HepG2 (cell line): ENCODE measurements at regions not wholly inside any gene's neighbourhood (a gene's known extent, or its start where the extent isn't known, plus 50 kb on each side); places are given as distances from the start of the nearest gene placed in this dataset.

Source experiments
- ATAC-seq: fragments of 200-7000 bp; cut with Tn5 transposase; 3 replicates; pipeline ENCODE4 v1.9.1; 2020; ENCODE audit warnings: mild to moderate bottlenecking, moderate library complexity
- BruUV-seq: library from RNA; stranded (reverse); fragments of 400-500 nt; replicated peaks from 2 replicates; lab custom pipeline; 2021; lab: Mats Ljungman, UMichigan
- CTCF ChIA-PET: fragments of 300-600 bp; formaldehyde crosslinking; extraction: SDS; loops from one replicate; lab custom pipeline; 2021; ENCODE audit warnings: low total read pairs, inconsistent platforms, low intra/inter-chr PET ratio; lab: Yijun Ruan, JAX
- POLR2A ChIA-PET: fragments of 350-600 bp; sonication (Branson Sonifier 250); formaldehyde crosslinking; loops from one replicate; lab custom pipeline; 2020; ENCODE audit warnings: antibody characterized with exemption, inconsistent platforms; lab: Yijun Ruan, JAX
- DNase-seq: peaks from one replicate; pipeline ENCODE4 v3.0.0-alpha.2; 2015; ENCODE audit warnings: low spot score
- FAIRE-seq: peaks from 3 replicates; lab custom pipeline; 2011; peaks lifted over from hg19 to GRCh38; lab: Jason Lieb, UNC
- H2AFZ ChIP-seq: one replicate; pipeline ENCODE4 v1.6.1; 2011; ENCODE audit warnings: low read length, inconsistent platforms
- H3K27ac ChIP-seq: fragments of 300-600 bp; 3 replicates; pipeline ENCODE4 v1.8.0; 2011; ENCODE audit warnings: mixed run types, mild to moderate bottlenecking, mixed read lengths, low read length, inconsistent platforms; ENCODE audit not compliant: insufficient read depth; ENCODE audit errors: extremely low read length
- H3K27me3 ChIP-seq, 2 experiments: fragments of 200-600 bp in 1 of 2; 2 replicates in 1 of 2; 3 replicates in 1 of 2; pipeline versions ENCODE4 v1.6.0 to v1.8.0; 2011; ENCODE audit warnings: low read length in 2 of 2, mild to moderate bottlenecking in 2 of 2, moderate library complexity in 2 of 2, inconsistent platforms in 1 of 2; ENCODE audit not compliant: insufficient read depth in 2 of 2, control insufficient read depth in 1 of 2
- H3K36me3 ChIP-seq, 2 experiments: fragments of 200-600 bp in 1 of 2; replicated peaks in 1 of 2; 2 replicates in 1 of 2; 3 replicates in 1 of 2; pipeline versions ENCODE4 v1.5.1 to v1.8.0; 2011; ENCODE audit warnings: low read length in 2 of 2, inconsistent platforms in 1 of 2; ENCODE audit not compliant: insufficient read depth in 2 of 2, control insufficient read depth in 1 of 2
- H3K4me1 ChIP-seq: 2 replicates; pipeline ENCODE4 v1.5.1; 2012; ENCODE audit warnings: low read length, inconsistent platforms; ENCODE audit not compliant: insufficient read depth
- H3K4me2 ChIP-seq: 2 replicates; pipeline ENCODE4 v1.6.0; 2011; ENCODE audit warnings: low read depth, low read length, inconsistent platforms
- H3K4me3 ChIP-seq, 3 experiments: fragments of 200-600 bp in 1 of 3; sonication (generic), shearing (Covaris generic) in 1 of 3; replicated peaks in 1 of 3; 2 replicates each; pipeline ENCODE4 v1.5.1; 2011 to 2016; ENCODE audit warnings: low read length in 3 of 3, inconsistent platforms in 2 of 3, low read depth in 2 of 3, mild to moderate bottlenecking in 2 of 3, control low read depth in 1 of 3, mixed read lengths in 1 of 3; ENCODE audit not compliant: insufficient read depth in 1 of 3
- H3K79me2 ChIP-seq: one replicate; pipeline ENCODE4 v1.6.1; 2011; ENCODE audit warnings: low read length, inconsistent platforms; ENCODE audit not compliant: insufficient read depth
- H3K9ac ChIP-seq: 2 replicates; pipeline ENCODE4 v1.6.0; 2011; ENCODE audit warnings: mild to moderate bottlenecking, low read depth, low read length, inconsistent platforms; ENCODE audit not compliant: insufficient read depth
- H3K9me3 ChIP-seq: 2 replicates; pipeline ENCODE4 v1.5.1; 2012; ENCODE audit warnings: mild to moderate bottlenecking, low read length
- H4K20me1 ChIP-seq: 2 replicates; pipeline ENCODE4 v1.6.0; 2011; ENCODE audit warnings: inconsistent platforms, mild to moderate bottlenecking, low read length, moderate library complexity; ENCODE audit not compliant: insufficient read depth
- CBFB ChIP-seq: sonication (generic); formaldehyde crosslinking; IDR thresholded peaks from 2 replicates; pipeline ENCODE4 v1.4.0; 2020; ENCODE audit warnings: missing genetic modification reagents
- CC2D1A ChIP-seq: sonication (generic); formaldehyde crosslinking; IDR thresholded peaks from 2 replicates; pipeline ENCODE4 v1.8.1; 2023; ENCODE audit warnings: mild to moderate bottlenecking, missing genetic modification reagents
- HMGXB4 ChIP-seq, 2 experiments: sonication (generic) in 1 of 2; formaldehyde crosslinking in 1 of 2; IDR thresholded peaks; 2 replicates each; pipeline versions ENCODE4 v1.4.0 to v1.6.1; 2018 to 2020; ENCODE audit warnings: missing genetic modification reagents in 2 of 2, borderline replicate concordance in 1 of 2, low read depth in 1 of 2, mild to moderate bottlenecking in 1 of 2, missing biosample characterization in 1 of 2
- HNRNPLL ChIP-seq: fragments of 200-400 bp; formaldehyde crosslinking; IDR thresholded peaks from 2 replicates; pipeline ENCODE4 v1.6.1; 2017; ENCODE audit warnings: mild to moderate bottlenecking, low read depth, low read length; ENCODE audit not compliant: poor library complexity, severe bottlenecking
- IKZF1 ChIP-seq: fragments of 450-650 bp; IDR thresholded peaks from 2 replicates; pipeline ENCODE4 v1.7.1; 2016
- NKX3-1 ChIP-seq: sonication (generic); formaldehyde crosslinking; IDR thresholded peaks from 2 replicates; pipeline ENCODE4 v1.5.0; 2020; ENCODE audit warnings: missing genetic modification reagents
- NRL ChIP-seq: sonication (generic); formaldehyde crosslinking; IDR thresholded peaks from 2 replicates; pipeline ENCODE4 v1.5.0; 2020; ENCODE audit warnings: missing genetic modification reagents, mild to moderate bottlenecking, moderate library complexity, borderline replicate concordance
- ONECUT2 ChIP-seq: sonication (generic); formaldehyde crosslinking; IDR thresholded peaks from 2 replicates; pipeline ENCODE4 v1.4.0; 2020; ENCODE audit warnings: missing genetic modification reagents
- POLR2AphosphoS2 ChIP-seq: IDR thresholded peaks from 2 replicates; pipeline ENCODE4 v1.6.1; 2011; ENCODE audit warnings: low read depth, low read length, improper control_type of control experiment
- RCOR2 ChIP-seq: IDR thresholded peaks from 2 replicates; pipeline ENCODE4 v1.6.1; 2016; ENCODE audit warnings: missing biosample characterization, missing genetic modification reagents
- SATB2 ChIP-seq: sonication (generic); formaldehyde crosslinking; IDR thresholded peaks from 2 replicates; pipeline ENCODE4 v1.5.0; 2020; ENCODE audit warnings: missing genetic modification reagents
- SOX5 ChIP-seq: IDR thresholded peaks from 2 replicates; pipeline ENCODE4 v1.6.1; 2016; ENCODE audit warnings: borderline replicate concordance
- THAP7 ChIP-seq: sonication (generic); formaldehyde crosslinking; IDR thresholded peaks from 2 replicates; pipeline ENCODE4 v1.8.1; 2023; ENCODE audit warnings: mild to moderate bottlenecking, missing genetic modification reagents
- TOE1 ChIP-seq: sonication (generic); formaldehyde crosslinking; IDR thresholded peaks from 2 replicates; pipeline ENCODE4 v1.4.0; 2020; ENCODE audit warnings: mild to moderate bottlenecking, missing genetic modification reagents
- TSC22D2 ChIP-seq: sonication (generic); formaldehyde crosslinking; IDR thresholded peaks from 2 replicates; pipeline ENCODE4 v1.5.1; 2020; ENCODE audit warnings: missing genetic modification reagents, mild to moderate bottlenecking, borderline replicate concordance
- ZBTB2 ChIP-seq: sonication (generic); formaldehyde crosslinking; IDR thresholded peaks from 2 replicates; pipeline ENCODE4 v1.8.0; 2022; ENCODE audit warnings: low read depth, missing genetic modification reagents
- ZFP36L1 ChIP-seq: sonication (generic); formaldehyde crosslinking; IDR thresholded peaks from 2 replicates; pipeline ENCODE4 v1.8.0; 2022; ENCODE audit warnings: mild to moderate bottlenecking, missing genetic modification reagents, moderate library complexity
- ZNF17 ChIP-seq: sonication (generic); formaldehyde crosslinking; IDR thresholded peaks from 2 replicates; pipeline ENCODE4 v1.5.0; 2020; ENCODE audit warnings: mild to moderate bottlenecking, missing genetic modification reagents
- ZNF569 ChIP-seq: sonication (generic); formaldehyde crosslinking; IDR thresholded peaks from 2 replicates; pipeline ENCODE4 v1.5.0; 2020; ENCODE audit warnings: mild to moderate bottlenecking, missing genetic modification reagents, moderate library complexity, borderline replicate concordance
- ZNF672 ChIP-seq: sonication (generic); formaldehyde crosslinking; IDR thresholded peaks from 2 replicates; pipeline ENCODE4 v1.8.1; 2022; ENCODE audit warnings: missing genetic modification reagents
- ZNF782 ChIP-seq: sonication (generic); formaldehyde crosslinking; IDR thresholded peaks from 2 replicates; pipeline ENCODE4 v1.4.0; 2020; ENCODE audit warnings: missing genetic modification reagents, mild to moderate bottlenecking, borderline replicate concordance
- ZNF850 ChIP-seq: sonication (generic); formaldehyde crosslinking; conservative IDR thresholded peaks from 2 replicates; pipeline ENCODE4 v1.9.0; 2021; ENCODE audit warnings: mild to moderate bottlenecking, missing genetic modification reagents
- ZNF891 ChIP-seq: sonication (generic); formaldehyde crosslinking; IDR thresholded peaks from 2 replicates; pipeline ENCODE4 v1.5.0; 2020; ENCODE audit warnings: mild to moderate bottlenecking, missing genetic modification reagents
- WGBS: methylation state at CpG from one replicate; pipeline ENCODE4 v1.1.6; 2017; ENCODE audit warnings: low lambda C conversion rate; 5-methylcytosine and 5-hydroxymethylcytosine counted together
- in situ Hi-C: cut with HindIII; loops from 2 replicates; pipeline ENCODE4 v1.10.0; 2017; ENCODE audit warnings: low pct_unique_long_range_greater_than_20kb; ENCODE audit not compliant: extremely low pct_ligation_motif_present
- intact Hi-C: fragments of 100-400 bp; cut with micrococcal nuclease; formaldehyde crosslinking; loops from one replicate; pipeline ENCODE4 v1.10.0; 2022; ENCODE audit not compliant: unreplicated experiment

- TF ChIP-seq HNRNPLL (no peak), ZFP36L1 (CRISPR knock-in tag) (no peak), ONECUT2 (CRISPR knock-in tag) (no peak), ZNF850 (CRISPR knock-in tag) (no peak), HMGXB4 (CRISPR knock-in tag; IDR thresholded peaks at IDR 0.05; ENCODE audit: borderline replicate concordance in 1 of 2, low read depth in 1 of 2) (no peak), SATB2 (CRISPR knock-in tag) (no peak), ZNF672 (CRISPR knock-in tag) (no peak), POLR2AphosphoS2 (no peak), CC2D1A (CRISPR knock-in tag) (no peak)
Measured at GRCh38 chr3:44078863-44079262, 162.8 kb upstream of the TOPAZ1 start (continued).

GRCh38 chr3:44079916-44080315, 161.8 kb upstream of the TOPAZ1 start:
- FAIRE-seq (no peak), DNase-seq (no peak), ATAC-seq (no peak)
- TF ChIP-seq ZNF569 (no peak), SOX5 (CRISPR knock-in tag) (no peak), ZNF891 (no peak), NRL (CRISPR knock-in tag) (no peak), ZNF782 (CRISPR knock-in tag) (no peak), ZBTB2 (CRISPR knock-in tag) (no peak), NKX3-1 (CRISPR knock-in tag) (no peak), THAP7 (CRISPR knock-in tag) (no peak), TSC22D2 (CRISPR knock-in tag) (no peak), CBFB (CRISPR knock-in tag) (no peak), IKZF1 (no peak), ZNF17 (CRISPR knock-in tag) (no peak), RCOR2 (no peak), TOE1 (CRISPR knock-in tag) (no peak)
- in situ Hi-C loops (no loop called here), intact Hi-C loops (no loop called here)
- Histone ChIP-seq H3K36me3 (no peaks in the 10 kb centered on the region), H3K27me3 (peaks cover 0 to 15% of the 10 kb centered on the region in 2 experiments; a peak in 4 of 5 replicates), H3K79me2 (no peaks in the 10 kb centered on the region), H3K4me1 (no peaks in the 10 kb centered on the region), H3K9ac (no peak overlapping the region), H3K4me2 (no peak overlapping the region), H3K9me3 (no peaks in the 10 kb centered on the region), H2AFZ (no peak overlapping the region), H3K4me3 (no peak overlapping the region), H3K27ac (no peak overlapping the region), H4K20me1 (no peaks in the 10 kb centered on the region)
- no TSS peak for BruUV-seq
- ChIA-PET POLR2A (no interaction called here), CTCF (no interaction called here)
- no CpG with 5 or more reads among the region's 1 CpG for WGBS
